Stimulated activated CD4-positive, alpha-beta T cell treated with anti-CD3 and anti-CD28 coated beads, TNF-alpha, amount 100 ng/mL, for 48 hours (primary cell): ENCODE measurements at regions not wholly inside any gene's neighbourhood (a gene's known extent, or its start where the extent isn't known, plus 50 kb on each side); places are given as distances from the start of the nearest gene placed in this dataset.
"Not testable (repeated sequence)": the region's sequence is repeated elsewhere in the genome, so short reads cannot be mapped to it uniquely, and the experiment has no call there.

Source experiments
- DNase-seq, 3 donors: peaks; one replicate each; pipeline ENCODE4 v3.0.0-alpha.2; 2020; ENCODE audit warnings: low read depth in 3 of 3

GRCh38 chr9:65454034-65454433 is 169.0 kb upstream of the FOXD4L5 start:
- DNase-seq = not testable (repeated sequence)

- not testable (repeated sequence) for DNase-seq
These were observed 165.0 kb upstream of the FOXD4L5 start for GRCh38 chr9:65449886-65450610.

GRCh38 chr9:65449423-65449822 is 164.4 kb upstream of the FOXD4L5 start:
- DNase-seq = no peak

- not testable (repeated sequence) for DNase-seq
These were observed 162.1 kb upstream of the FOXD4L5 start for GRCh38 chr9:65447146-65447545.

GRCh38 chr9:65445991-65446390 is 161.0 kb upstream of the FOXD4L5 start:
- DNase-seq = not testable (repeated sequence)

- DNase-seq = no peak
These were observed 159.9 kb upstream of the FOXD4L5 start for GRCh38 chr9:65444943-65445342.

GRCh38 chr9:65442116-65442515 is 157.1 kb upstream of the FOXD4L5 start:
- DNase-seq = not testable (repeated sequence)

- not testable (repeated sequence) for DNase-seq
These were observed 156.4 kb upstream of the FOXD4L5 start for GRCh38 chr9:65441324-65441920.

GRCh38 chr9:65437724-65438123 is 152.7 kb upstream of the FOXD4L5 start:
- DNase-seq = no peak

- DNase-seq = no peak
These were observed 150.5 kb upstream of the FOXD4L5 start for GRCh38 chr9:65435464-65435863.

GRCh38 chr9:65432722-65433323 is 147.8 kb upstream of the FOXD4L5 start:
- DNase-seq = no peak

GRCh38 chr9:65432051-65432450 is 147.0 kb upstream of the FOXD4L5 start:
- DNase-seq = no peak

GRCh38 chr9:65430221-65430620 is 145.2 kb upstream of the FOXD4L5 start:
- no peak for DNase-seq

GRCh38 chr9:65427361-65427760 is 142.4 kb upstream of the FOXD4L5 start:
- not testable (repeated sequence) for DNase-seq

GRCh38 chr9:65426813-65427212 is 141.8 kb upstream of the FOXD4L5 start:
- not testable (repeated sequence) for DNase-seq

- DNase-seq = no peak
These were observed 141.2 kb upstream of the FOXD4L5 start for GRCh38 chr9:65426231-65426630.

- not testable (repeated sequence) for DNase-seq
These were observed 140.2 kb upstream of the FOXD4L5 start for GRCh38 chr9:65425183-65425582.

GRCh38 chr9:65424437-65424984 is 139.5 kb upstream of the FOXD4L5 start:
- not testable (repeated sequence) for DNase-seq

- DNase-seq = not testable (repeated sequence)
These were observed 138.9 kb upstream of the FOXD4L5 start for GRCh38 chr9:65423691-65424436.

GRCh38 chr9:65422966-65423690 is 138.1 kb upstream of the FOXD4L5 start:
- not testable (repeated sequence) for DNase-seq

- DNase-seq = not testable (repeated sequence)
These were observed 136.5 kb upstream of the FOXD4L5 start for GRCh38 chr9:65421486-65421885.
